HG03095 (cell line): ENCODE measurements at regions not wholly inside any gene's neighbourhood (a gene's known extent, or its start where the extent isn't known, plus 50 kb on each side); places are given as distances from the start of the nearest gene placed in this dataset.
A peak's percentile ranks its signal among the peaks of the same experiment; 100 is the strongest.

Experiments used
- ATAC-seq: cut with Tn5 transposase; IDR thresholded peaks from one replicate; pipeline ENCODE4 v1.9.1; 2021; ENCODE audit warnings: moderate library complexity; ENCODE audit not compliant: unreplicated experiment

DNA sequence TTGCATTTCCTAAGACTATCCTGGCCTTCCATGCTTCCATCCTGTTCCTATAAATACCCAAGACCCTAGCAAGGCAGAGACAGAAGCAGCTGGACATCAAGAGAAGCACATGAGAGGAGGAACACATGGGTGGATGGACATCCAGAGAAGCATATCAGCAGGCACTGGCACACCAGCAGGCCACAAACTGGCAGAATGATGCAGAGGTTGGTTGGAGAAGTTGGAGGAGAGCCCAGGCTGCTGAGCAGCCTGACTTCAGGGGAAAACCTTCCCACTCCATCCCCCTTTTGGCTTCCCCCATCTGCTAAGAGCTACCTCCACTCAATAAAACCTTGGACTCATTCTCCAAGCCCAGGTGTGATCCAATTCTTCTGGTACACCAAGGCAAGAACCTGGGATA, 332.5 kb downstream of the FRK start:
- ATAC-seq: no peak

DNA sequence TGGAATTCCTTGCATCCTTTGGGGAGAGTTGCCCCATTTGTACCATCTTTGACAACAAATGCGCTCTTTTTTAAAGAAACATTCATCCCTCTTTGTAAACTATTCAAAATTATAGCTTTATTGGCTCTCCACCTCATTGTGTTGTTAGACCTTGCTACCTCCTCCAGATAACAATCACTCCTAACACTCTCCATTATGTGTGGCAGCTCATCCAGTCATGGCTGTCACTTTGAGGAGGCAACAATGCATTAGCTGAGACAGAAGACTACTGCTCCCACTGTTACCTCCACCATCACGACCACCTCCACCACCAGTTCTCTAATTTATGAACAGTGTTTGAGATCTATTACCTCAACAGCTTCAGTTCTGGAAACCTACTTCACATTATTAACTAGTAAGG, 339.1 kb downstream of the FRK start:
- no peak for ATAC-seq

GRCh38 chr6:115720900-115721299, 339.8 kb downstream of the FRK start:
- no peak for ATAC-seq

GRCh38 chr6:115717472-115717871, 343.2 kb downstream of the FRK start:
- peak; percentile 40 for ATAC-seq

GRCh38 chr6:115717062-115717461, 343.6 kb downstream of the FRK start:
- peak; percentile 87 for ATAC-seq

GRCh38 chr6:115712291-115712961, 348.3 kb downstream of the FRK start:
- no peak for ATAC-seq

GRCh38 chr6:115708850-115709249, 351.8 kb downstream of the FRK start:
- ATAC-seq: no peak

DNA sequence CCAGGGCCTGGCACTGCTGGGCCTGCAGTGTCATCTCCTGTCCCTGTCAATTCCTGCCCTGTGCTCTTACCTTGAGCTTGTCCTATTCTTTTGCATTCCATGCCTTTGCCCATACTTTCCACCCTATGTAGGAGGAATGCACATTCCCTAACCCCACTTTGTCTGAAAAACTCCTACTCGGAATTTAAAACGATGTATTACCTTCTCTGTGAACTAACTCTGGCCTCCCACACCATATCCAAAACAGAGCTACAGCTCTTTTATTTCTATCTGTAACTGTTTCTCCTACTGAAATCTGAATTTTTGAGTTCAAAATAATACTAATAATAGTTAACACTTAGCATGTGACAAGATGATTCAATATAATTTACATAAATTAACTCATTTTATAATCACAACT, 353.7 kb downstream of the FRK start:
- ATAC-seq: no peak

DNA sequence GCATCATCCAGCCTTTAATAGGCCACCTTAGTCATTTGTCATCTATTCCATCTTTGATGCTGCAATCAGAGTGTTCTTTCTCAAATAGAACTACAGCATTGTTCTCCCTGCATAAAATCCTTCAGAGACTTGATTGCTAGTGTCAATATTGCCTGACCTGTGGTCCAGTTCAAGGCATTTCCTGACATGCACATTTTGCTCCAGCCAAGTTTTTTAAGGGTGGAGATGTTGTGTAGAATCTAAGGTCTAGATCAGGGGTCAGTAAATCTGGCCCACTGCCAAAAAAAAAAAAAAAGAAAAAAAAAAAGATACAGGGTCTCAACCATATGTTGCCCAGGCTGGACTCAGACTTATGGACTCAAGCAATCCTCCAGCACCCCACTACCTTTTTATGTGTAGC, 354.4 kb downstream of the FRK start:
- ATAC-seq: no peak

DNA sequence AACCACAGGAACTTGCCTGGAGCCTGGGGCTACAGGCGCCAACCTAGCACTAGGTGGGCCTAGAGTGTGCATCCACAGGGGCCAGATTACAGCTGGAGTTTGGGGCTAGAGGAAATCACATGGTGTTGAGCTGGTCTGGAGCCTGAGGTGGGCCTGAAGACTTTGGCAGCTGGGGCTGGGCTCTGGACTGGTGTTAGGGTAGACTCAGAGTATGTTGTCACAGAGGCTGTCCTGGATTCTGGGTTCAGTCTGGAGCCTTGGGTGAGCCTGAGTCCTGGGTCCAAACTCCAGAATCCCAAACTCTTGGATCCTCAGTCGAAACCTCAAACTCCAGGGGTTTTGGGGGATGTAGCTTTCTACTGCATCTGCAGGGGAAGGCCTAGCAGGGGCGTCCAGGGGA, 356.7 kb downstream of the FRK start:
- ATAC-seq: no peak

DNA sequence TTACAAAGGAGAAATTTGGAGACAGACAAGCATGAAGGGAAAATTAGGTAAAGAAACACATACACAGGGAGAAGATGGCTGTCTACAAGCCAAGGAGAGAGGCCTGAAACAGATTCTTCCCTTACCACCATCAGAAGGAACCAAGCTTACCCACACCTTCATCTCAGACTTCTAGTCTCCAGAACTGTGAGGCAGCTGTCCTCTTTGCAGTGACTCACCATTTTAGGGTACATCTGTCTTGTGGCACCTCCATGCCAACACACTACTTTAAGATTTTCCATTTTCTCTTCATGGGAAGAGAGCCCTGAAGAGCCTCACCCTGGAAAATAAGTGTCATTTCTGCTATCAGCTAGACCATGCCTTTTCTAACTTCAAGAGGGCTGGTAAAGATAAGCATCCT, 369.3 kb downstream of the FRK start:
- no peak for ATAC-seq

GRCh38 chr6:115690854-115691253, 369.8 kb downstream of the FRK start:
- no peak for ATAC-seq

DNA sequence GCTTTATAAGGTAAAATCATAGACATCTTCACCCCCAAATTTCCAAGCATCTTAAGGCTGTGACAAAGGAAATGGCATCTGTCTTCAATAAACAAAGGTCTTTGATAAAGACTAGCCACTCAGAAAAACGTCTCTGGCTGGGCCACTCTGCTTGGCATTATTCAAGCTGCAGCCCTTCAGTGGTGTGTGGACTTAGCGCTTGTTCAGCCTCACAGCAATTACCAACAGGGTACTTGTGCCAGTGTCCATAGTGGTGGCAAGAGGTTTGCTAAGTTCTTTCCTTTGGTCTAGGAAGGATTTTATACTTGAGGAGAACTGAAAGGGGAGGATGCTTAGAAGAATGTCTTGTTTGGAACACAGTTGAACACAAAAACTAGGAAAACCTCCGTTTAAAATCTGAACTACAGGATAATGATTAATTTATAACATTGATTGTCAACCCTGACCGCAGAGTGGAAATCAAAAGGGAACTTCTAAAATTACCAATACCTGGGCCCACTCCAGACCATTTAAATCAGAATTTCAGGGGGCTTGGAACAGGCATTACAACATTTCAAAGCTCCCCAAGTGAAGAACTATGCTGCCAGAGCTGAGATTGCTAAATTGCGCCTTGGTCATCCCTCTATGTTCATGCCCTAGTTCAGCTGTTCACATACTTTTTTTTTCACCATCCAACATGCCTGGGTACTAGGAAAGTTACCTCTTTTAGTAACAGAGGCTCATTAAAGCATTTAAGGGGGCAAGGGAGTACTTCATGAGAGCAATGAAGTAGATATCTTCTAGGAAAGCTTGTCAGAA, 378.5 kb downstream of the FRK start:
- ATAC-seq: no peak

- no peak for ATAC-seq
Measured at GRCh38 chr6:115680621-115681020, 380.1 kb downstream of the FRK start.

GRCh38 chr6:115677198-115677597, 383.5 kb downstream of the FRK start:
- no peak for ATAC-seq

DNA sequence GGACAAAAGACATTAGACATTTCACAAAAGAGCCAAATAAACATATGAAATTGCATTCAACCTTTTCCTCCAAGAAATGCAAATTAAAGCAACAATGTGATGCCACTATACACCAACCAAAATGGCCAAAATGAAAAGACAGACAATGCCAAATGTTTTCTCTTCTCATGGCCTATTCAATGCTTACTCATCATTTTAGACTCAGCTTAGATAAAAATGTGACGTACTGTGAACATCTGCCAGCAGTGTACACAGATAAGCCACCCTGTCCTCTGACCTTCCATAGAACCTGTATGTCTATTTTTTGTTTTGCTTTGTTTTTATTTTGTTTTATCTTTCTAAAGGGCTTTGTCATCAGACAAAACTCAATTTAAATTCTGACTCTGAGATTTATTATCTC, 385.2 kb downstream of the FRK start:
- no peak for ATAC-seq

GRCh38 chr6:115668781-115669180, 391.9 kb downstream of the FRK start:
- no peak for ATAC-seq

GRCh38 chr6:115668211-115668610, 392.5 kb downstream of the FRK start:
- ATAC-seq: no peak

- ATAC-seq: no peak
Measured at GRCh38 chr6:115667478-115668026, 393.1 kb downstream of the FRK start.

GRCh38 chr6:115666997-115667396, 393.7 kb downstream of the FRK start:
- ATAC-seq: no peak

DNA sequence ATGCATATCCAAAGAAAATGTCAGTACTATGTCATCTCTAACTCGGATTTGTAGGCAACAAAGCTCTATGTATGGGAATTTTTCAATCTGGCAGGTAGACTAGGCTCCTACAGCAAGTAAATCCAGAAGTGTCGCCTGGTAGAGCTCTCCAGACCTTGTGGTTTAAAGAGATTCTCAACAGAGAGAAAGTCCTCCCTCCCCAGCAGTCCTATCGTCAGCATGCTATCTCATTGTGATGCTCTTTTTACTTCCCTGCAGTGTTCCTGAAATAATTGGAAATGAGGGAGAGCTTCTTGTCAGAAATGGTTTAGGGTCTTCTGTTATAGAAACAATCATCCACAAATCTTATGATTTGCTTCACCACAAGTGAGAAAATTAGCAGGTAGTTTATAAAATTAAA, 395.4 kb downstream of the FRK start:
- ATAC-seq: no peak

DNA sequence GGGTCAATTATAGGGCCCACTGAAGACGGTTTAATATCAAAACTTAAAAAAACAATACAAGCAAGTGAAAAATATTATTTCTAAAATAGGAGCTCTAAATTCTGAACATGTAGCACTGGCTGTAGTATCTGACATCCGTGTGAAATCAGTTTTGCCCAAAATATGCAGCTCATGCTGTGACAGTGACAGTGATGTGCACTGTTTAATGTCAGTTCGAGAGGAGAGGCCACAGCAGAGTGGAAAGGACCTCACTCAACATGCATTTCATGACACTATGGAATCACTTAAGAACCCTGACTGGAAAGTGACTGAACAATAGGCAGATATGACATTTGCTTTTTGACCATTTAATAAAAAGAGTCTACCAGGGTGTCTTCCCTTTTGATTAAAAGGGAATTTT, 397.0 kb downstream of the FRK start:
- ATAC-seq: no peak
